Gastrocnemius medialis (tissue), 4 donors: ENCODE measurements at regions not wholly inside any gene's neighbourhood (a gene's known extent, or its start where the extent isn't known, plus 50 kb on each side); places are given as distances from the start of the nearest gene placed in this dataset.

Experiments
- CTCF ChIP-seq, 5 experiments: fragments of 450-650 bp in 3 of 5; fragments of 200-600 bp in 2 of 5; sonication (generic) in 2 of 5; IDR thresholded peaks in 4 of 5; conservative IDR thresholded peaks in 1 of 5; 1 replicate in 4 of 5; 2 replicates in 1 of 5; pipeline ENCODE4 v1.5.1; 2016 to 2019; ENCODE audit warnings: antibody characterized with exemption in 5 of 5, mild to moderate bottlenecking in 3 of 5, moderate library complexity in 3 of 5
- POLR2A ChIP-seq, 2 donors: fragments of 450-650 bp; IDR thresholded peaks; one replicate each; pipeline ENCODE4 v1.6.1; 2017; ENCODE audit warnings: antibody characterized with exemption in 2 of 2, mild to moderate bottlenecking in 2 of 2, moderate library complexity in 2 of 2

- TF ChIP-seq POLR2A (IDR thresholded peaks at IDR 0.05) (no peak), CTCF (IDR thresholded peaks at IDR 0.05 in 4 of 5, conservative IDR thresholded peaks at IDR 0.05 in 1 of 5) (no peak)
These were observed 166.3 kb upstream of the DTNBP1 start for GRCh38 chr6:15829156-15829555.
